ENCODE measurements at regions not wholly inside any gene's neighbourhood (a gene's known extent, or its start where the extent isn't known, plus 50 kb on each side); places are given as distances from the start of the nearest gene placed in this dataset.

DNA sequence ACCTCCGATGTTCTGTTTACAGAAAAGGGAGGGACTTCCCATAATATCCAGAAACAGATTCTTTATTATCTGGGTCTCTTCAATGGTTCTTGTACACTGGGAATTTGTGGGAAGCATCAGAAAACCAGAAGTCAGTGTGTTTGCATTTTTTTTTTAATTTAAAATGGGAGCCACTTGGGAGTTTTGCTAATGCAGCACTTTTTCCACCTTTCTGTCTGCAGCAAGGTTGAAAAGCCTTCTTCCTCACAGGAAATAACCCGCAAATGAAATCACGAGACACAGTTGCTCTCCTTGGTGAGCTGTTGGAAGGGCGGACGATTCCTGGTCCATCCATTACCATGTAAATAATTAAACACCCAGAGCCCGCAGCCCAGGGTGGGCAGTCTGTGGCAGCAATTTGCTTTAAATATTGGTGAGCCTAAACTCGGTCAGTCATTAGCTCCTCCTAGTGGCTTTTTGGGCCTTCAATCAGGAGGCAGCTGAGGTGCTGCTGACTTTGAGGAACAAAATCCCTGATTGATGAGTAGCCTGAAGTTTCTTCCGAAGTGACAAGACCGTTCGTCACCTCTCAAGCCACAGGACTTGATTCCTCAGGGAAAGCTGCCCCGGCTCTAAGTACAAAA is 471.5 kb downstream of the EPHA4 start:
- no peak for DNase-seq

DNA sequence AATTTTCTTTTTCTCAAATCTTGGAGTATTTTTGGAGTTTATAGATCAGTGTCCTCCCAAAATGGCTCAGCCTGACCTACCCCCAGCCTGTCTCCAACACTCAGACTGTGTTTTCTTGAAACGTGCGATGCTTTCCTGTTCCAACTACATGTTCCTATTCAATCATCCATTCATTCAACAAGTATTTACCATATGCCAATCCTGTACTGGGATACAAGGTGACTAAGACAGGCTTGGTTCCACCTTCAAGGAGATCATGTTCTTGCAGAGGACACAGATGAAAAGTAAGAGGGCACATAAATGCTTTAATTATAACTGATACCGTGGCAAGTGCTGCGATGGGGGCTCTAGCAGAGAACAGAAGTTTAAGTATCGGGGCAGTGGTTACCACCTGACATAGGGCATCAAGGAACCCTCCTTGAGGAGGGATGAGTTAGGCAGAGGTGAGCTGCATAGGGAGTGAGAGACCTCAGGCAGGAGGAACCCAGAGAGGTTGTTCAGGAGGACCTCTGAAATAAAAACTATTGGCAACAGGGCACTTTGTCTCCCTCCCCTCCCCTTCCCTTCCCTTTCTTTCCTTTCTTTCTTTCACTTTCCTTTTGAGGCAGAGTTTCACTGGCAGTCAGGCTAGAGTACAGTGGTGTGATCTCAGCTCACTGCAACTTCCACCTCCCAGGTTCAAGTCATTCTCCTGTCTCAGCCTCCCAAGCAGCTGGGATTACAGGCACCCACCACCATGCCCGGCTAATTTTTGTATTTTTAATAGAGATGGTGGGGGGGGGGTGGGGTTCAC is 469.0 kb downstream of the EPHA4 start:
- DNase-seq = no peak

DNA sequence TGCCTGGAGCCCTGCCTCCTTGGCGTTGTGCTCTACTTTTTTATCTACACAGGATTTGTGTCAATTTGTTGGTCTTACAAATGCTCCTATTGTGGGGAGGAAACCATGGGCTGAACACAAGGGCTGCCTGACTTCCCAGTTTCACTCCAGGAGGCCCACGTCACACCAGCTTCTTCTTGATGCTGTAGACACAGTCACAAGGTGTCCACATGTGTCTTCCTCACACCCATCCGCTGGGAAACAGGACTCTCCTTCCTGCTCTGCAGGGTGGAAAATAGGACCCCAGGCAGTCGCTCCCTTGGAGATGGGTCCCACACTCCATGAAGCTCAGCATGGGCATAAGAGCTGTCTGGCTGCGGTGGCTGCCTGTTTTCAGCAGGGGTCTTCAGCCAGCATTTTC is 468.2 kb downstream of the EPHA4 start:
- no peak for DNase-seq

DNA sequence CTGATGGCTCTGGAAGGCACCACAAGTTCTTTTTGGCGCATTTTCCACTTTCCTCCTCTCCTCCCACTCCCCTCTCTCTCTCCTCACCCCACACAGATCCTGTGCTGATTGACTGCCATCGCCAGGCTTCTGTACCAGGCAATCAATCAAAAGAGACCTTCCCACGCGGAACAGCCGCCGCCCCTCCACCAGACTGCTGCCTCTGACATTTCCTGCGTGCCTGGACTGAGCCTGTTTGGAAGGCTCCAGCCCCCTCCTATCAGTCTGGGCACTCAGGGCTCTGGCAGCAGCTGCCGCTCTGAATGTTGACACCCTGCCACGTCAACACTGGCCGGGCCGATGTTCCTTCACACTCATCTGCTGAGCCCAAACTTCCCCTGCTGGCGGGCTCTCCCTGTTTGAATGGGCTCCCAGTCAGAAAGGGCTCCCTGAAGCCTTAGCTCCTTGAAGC is 467.7 kb downstream of the EPHA4 start:
- no peak for DNase-seq

DNA sequence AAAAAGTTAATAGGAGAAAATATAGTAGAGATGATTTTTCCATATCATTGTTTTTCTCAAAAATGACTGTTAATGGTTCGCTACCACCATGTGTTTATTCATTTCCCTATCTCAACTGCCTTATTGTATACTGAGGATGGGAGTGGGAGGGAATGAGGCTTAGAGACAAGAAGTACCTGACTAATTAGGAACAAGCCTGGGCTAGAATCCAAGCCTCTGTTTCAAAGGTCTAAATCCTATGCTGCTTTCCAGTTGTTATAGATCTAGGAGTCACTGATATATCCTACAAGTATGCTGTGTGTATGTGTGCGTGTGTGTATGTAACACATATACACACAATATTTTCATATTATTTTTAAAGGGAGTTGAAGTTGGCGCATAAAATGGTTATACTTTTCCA is 465.9 kb downstream of the EPHA4 start:
- no peak for DNase-seq

DNA sequence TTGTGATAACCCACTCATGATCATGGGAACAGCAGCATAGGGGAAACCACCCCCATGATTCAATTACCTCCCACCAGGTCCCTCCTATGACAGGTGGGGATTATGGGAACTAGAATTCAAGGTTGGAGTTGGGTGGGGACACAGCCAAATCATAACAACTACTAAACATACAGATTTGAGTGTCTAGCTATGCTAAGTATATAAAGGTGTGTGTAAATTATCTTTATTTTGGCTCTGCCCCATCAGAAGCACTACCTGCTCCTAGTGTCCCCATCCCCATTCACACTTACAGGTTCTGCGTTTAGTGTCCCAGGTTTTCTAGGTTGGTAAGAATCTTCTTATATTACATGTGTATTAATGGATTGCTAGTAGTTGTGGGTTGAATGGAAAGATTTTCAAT is 464.7 kb downstream of the EPHA4 start:
- DNase-seq = no peak

DNA sequence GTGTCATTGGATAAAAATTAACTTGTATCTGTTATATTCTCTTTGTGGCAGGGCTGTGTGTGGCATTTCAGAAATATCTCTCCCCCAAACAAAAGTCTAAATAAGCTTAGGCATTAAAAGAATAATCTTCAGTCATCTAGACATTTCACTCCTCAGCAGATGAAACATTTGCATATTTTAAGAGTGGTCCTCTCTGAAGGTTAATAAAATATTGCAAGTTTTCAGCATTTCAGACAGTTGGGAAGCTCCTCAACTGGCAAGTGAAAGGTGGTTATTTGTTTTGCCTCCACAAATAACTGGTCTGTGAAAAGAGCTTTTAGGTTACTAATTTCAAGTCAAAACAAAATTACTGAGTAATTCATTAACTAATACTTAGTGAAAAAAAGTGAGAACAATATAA is 462.6 kb downstream of the EPHA4 start:
- DNase-seq = no peak

DNA sequence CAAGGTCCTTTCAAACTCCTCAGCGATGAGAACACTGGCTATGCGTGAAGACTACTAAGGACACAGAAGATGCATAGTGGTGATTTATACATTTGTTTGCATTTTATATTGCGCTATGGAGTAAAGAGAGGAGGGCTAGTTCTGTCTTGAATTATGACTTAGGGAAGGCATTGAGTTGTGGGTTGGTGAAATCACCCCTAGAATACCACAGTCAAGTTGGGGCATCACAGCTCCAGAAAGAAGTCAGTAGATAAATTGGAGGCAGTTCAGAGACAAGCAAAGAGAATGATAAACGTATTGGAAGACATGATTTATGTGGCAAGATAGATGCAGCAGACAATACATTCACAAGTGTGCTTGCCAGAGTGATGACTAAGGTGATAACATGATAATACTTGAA is 460.4 kb downstream of the EPHA4 start:
- DNase-seq = no peak

DNA sequence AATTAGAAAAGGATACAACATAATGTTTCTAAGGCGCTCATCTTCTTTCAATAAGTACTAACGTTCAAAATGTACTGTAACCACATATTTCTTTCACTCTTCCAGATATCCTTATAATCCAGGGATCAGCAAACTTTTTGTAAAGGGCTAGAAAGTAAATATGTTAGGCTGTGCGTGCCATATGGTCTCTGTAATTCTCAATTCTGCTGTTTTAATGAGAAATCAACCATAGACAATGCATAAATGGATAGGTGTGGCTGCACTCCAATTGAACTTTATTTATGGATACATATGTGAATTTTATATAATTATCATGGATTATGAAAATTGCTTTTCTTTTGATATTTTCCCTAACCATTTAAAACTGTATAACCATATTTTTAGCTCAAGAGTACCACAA is 459.4 kb downstream of the EPHA4 start:
- no peak for DNase-seq

DNA sequence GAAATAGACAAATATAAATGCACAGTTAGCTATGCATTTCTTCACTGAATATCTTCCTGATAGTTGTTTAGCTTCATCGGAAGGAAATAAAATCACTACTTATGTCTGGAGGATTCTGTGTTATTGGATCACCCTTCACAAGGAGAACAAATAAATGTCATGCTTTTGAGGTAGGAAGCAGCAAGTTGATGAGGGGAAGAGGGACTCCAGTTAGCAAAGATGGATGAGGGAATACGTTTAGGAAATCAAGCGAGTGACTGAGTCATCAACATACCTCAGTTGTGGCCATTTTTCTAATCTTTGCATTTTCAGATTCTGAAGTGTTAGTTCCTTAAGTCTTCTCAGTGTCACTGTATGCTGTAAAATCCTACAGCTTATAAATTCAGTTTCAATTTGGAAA is 456.2 kb downstream of the EPHA4 start:
- DNase-seq = no peak

DNA sequence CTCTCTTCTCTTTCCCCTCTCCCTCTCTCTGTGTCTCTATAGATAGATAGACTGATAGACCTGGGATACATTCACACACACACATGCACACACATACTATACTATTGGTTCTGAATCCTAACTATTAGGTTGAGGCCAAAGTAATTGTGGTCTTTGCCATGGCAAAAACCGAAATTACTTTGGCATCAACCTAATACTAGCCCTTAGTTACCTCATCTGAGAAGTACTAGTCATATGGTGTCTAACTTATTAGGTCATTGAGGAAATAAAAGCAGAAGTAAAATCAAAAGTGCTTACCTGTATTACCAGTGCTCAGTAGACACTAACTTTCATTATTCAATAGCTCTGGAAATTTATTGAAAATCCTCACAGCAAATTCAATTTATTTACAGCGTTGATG is 451.5 kb downstream of the EPHA4 start:
- no peak for DNase-seq

DNA sequence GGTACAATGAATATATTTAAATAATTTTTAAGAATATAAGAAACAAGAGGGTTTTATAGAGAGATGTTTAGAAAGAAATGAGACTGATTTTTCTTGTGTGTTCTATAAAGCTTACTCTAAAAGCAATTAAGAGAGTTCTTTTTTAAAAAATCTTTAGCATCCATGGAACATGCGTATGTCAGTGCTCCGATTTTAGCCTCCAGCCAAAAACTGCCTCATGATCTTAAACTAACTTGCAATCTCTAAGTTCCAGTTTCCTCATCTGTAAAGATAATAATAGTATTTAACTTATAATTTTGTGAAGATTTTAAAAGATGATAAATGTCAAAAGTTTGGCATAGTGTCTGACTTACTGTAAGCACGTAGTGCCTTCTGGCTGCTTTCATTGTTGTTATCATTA is 448.7 kb downstream of the EPHA4 start:
- DNase-seq = no peak

DNA sequence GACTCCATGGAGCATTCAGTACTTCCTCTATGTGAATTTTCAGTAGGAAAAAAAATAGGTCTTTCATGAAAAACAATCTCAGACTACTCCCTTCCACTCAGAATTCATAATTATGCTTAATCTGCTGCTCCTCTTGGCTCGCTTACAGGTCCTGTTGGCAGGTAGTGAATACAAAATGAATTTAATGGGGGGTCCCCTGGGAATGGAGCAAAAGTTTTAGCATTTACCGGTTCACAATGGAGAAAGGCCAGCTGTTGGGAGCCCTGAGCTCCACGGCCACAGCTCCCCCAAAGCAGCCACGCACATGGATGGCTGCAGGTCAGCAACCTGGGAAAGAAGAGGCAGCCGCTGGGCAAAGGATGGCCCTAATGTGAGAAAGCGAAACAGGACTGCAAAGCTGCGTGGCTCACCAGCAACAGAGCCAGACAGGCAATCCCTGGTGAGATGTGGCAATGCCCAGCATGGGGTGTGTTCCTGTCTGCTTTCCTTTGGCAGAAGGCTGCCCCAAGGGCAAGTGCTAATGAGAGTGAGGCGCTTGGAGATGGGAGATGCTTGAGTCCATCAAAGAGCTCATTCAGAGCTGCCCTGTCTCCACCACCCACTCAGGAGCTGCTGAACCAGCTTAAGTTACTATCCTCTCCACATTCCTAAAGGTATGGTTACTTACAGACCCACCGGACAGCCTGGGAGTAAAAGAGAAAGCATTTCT is 447.4 kb downstream of the EPHA4 start:
- no peak for DNase-seq

DNA sequence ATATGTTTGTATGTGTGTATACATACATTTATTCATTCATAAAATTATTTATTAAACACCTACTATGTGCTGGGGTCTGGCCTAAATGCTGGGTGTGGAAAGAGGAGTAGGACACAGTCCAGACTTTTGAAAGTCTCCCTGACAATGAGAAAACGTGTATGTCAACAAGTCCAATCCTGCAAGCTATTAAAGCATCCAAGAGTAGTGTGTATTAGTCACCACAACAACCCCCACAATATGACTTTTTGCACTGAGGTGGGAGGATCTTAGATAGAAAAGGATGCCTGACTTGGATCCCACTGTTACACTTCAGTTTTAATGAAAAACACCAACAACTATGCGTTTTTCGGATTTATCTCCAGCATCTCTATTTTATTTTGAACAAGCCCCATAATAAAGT is 446.4 kb downstream of the EPHA4 start:
- no peak for DNase-seq

DNA sequence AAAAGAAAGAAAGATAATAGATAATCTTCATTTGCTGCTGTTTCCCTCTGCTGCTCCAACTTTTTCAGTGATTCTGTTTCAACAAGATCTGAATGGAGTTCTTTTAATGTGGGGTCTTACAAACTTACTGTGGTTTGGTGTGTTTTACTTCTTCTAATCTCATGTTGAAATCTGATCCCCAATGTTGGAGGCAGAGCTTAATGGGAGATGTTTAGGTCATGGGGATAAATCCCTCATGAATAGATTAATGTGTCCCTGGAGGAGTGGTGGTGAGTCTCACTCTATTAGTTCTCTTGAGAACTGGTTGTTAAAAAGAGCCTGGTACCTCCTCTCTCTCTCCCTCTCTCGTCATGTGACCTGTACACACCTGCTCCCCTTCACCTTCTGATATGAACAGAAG is 442.4 kb downstream of the EPHA4 start:
- DNase-seq = no peak

DNA sequence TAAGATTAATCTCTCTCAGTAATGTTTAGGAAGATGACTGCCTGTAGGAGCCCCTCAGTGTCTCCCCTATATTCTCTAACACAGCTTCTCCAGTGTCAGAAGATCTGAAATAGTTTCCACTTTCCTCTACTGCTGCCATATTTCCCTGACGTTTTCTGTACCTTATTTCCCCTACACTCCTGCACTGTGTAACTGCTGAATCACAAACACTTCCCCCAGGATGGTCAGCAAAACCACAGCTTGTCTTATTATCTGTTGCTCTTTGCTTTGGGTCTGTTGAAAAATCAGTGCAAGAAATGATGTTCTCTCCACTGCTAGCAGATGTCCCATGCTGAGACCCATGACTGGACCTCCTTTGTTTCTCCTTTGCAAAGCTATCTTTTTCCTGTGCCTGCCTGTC is 441.7 kb downstream of the EPHA4 start:
- no peak for DNase-seq

DNA sequence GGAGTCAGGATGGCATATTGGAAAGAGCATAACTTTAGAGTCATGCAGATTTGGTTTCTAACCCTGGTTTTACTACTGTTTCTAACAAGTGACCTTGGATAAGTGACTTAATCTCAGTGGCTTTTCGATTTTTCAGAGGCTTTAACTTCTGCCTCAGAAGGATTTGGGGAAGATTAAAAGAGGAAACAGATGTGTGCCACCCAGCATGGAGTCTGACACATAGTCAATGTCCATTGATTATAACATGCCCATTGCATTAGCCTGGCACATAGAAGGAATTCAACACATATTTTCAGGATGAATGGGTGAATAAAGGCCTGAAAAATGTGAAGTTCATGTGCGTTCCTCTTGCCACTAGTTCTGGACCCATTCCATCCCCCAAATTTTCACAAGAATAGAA is 438.2 kb downstream of the EPHA4 start:
- DNase-seq = no peak

DNA sequence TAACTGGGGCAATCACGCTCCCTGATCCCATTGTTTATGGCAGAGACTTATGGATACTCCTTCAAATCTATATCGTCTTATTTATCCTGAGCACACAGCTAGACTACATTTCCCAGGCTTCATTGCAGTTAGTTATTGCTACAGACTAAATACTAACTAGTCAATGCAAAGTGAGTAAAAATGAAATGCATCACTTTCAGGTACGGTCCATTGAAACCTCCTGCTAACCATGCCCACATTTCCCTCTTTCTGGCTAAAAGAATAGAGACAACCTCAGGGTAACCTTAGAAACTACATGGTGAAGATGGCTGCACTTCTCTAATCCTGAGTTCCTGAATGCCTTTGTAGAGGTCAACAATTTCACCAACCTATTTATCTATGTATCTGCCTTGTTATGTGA is 437.4 kb downstream of the EPHA4 start:
- no peak for DNase-seq

DNA sequence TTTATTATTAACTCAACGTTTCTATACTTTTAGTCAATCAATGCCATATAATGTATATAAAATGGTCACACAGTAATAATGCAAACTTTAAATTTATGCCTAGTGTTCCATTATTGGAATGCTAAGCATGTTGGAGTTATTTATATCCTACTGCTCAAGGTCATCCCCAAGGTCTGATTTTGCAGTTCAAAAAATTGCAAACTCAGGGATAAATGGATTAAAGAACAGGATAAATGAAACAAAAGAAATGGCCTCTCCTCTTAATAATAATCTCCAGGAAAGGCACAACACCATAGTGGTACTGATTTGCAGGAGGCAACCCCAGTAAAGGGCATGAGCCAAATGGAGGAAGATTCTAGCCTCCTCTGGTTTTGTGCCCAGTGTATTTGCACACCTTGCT is 436.4 kb downstream of the EPHA4 start:
- no peak for DNase-seq

DNA sequence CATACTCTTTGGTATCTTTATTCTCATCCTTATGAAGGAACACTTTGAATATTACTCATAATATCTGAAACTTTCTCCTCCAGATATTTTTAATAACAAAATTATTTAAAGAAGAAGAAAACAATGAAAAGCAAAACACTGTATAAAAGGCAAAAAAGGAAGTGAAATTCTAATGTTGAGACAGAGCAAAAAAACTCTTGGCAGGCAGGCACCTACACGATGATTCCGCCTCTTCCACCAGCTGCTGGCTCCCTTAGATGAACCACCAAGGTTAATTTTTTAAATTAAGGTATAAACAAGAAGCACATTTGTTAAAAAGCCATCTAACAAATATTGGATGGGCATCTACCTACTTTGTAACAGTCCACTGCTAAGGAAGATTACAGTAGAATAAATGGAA is 434.7 kb downstream of the EPHA4 start:
- DNase-seq = no peak

DNA sequence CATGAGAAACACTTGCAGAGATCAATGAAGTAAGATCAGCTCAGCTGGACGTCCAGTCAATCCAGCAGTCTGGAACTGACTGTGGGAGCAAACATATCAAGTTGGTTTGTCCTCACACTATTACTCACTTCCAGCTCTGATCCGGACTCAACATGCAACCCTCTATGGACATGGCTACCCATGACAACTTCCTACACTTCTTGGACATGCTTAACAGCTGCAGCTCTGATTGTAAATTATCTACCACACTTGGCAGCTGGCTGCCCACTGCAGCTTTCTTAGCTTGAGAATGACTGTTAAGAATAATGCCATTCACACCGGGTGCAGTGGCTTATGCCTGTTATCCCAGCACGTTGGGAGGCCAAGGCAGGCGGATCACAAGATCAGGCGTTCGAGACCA is 429.8 kb downstream of the EPHA4 start:
- no peak for DNase-seq

DNA sequence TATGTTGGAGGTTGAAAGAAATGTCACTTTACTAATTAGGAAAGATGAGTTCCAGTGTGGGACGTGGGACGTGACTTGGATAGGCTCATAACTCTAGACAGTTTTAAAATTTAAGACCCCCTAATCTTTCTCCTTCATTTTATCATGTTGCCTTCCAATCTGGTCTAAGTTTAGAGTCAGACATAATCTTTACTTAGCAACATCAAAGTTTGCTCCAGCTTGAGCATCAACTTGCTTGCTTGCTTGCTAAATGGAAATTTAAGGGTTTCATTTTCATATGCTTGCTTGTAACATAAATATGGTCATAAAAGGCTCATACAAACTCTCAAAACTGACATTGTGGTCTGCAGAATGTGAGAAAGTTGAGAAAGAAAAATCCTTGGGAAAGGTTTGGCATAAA is 428.9 kb downstream of the EPHA4 start:
- no peak for DNase-seq

DNA sequence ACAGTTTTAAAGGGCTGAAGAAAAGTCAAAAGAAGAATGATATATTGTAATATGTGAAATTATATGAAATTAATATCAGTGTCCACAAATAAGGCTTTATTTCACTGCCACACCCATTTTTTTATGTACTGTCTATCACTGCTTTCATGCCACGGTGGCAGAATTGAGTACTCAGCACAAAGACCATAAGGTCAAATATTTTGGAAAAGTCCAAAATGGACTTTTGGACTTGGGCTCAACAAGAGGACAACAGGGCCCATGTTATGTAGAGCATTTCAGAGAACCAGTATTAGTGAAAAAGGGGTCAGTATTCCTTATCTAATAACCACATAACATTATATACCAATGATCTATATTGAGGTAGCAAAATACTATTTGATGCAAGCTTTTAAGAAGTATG is 427.2 kb downstream of the EPHA4 start:
- DNase-seq = no peak

DNA sequence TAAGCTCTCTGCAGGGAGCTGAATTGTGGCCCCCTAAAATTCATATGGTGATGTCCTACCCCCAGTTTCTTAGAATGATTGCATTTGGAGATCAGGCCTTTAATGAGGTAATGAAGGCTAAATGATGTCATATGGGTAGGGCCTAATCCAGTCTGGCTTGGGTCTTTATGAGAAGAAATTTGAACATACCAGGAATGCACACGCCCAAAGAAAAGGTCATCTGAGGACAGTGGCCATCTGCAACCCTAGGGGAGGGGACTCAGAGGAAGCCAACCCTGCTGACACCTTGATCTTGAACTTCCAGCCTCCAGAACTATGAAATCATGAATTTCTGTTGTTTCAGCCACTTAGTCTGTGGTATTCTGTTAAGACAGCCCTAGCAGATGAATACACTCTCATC is 426.7 kb downstream of the EPHA4 start:
- DNase-seq = no peak

All from hematopoietic multipotent progenitor cell treated with erythropoietin and hydrocortisone succinate and interleukin-3 and kit ligand, for 8 days (in vitro differentiated cells).